PFSK-1 (cell line): ENCODE measurements at regions not wholly inside any gene's neighbourhood (a gene's known extent, or its start where the extent isn't known, plus 50 kb on each side); places are given as distances from the start of the nearest gene placed in this dataset.

Experiments used
- FOXP2 ChIP-seq: optimal IDR thresholded peaks from 2 replicates; pipeline ENCODE3; 2011; ENCODE audit warnings: borderline replicate concordance, control low read depth, inconsistent platforms; ENCODE audit not compliant: insufficient read depth; ENCODE audit errors: extremely low read length, extremely low read depth
- POLR2AphosphoS5 ChIP-seq: IDR thresholded peaks from 2 replicates; pipeline ENCODE4 v1.6.1; 2012; ENCODE audit warnings: low read depth, mild to moderate bottlenecking, control low read depth, low read length, moderate library complexity
- REST ChIP-seq, 2 experiments: IDR thresholded peaks; 2 replicates each; pipeline versions ENCODE4 v1.6.1 to v1.8.0; 2011 to 2012; ENCODE audit warnings: low read depth in 2 of 2, low read length in 2 of 2, control low read depth in 1 of 2, inconsistent platforms in 1 of 2, mild to moderate bottlenecking in 1 of 2, moderate library complexity in 1 of 2; ENCODE audit not compliant: insufficient read depth in 1 of 2
- SIN3A ChIP-seq: IDR thresholded peaks from 2 replicates; pipeline ENCODE4 v1.6.1; 2012; ENCODE audit warnings: mild to moderate bottlenecking, low read length, moderate library complexity, borderline replicate concordance; ENCODE audit not compliant: insufficient read depth
- TAF1 ChIP-seq: IDR thresholded peaks from 2 replicates; pipeline ENCODE4 v1.6.1; 2012; ENCODE audit warnings: low read length, control low read depth, borderline replicate concordance; ENCODE audit not compliant: insufficient read depth

- TF ChIP-seq REST (IDR thresholded peaks at IDR 0.05; ENCODE audit: insufficient read depth in 1 of 2, low read depth in 2 of 2, low read length in 2 of 2) (no peak), POLR2AphosphoS5 (no peak), FOXP2 (no peak), SIN3A (no peak), TAF1 (no peak)
Observed at GRCh38 chr5:158162026-158162425, 303.1 kb upstream of the CLINT1 start.

- TF ChIP-seq SIN3A (no peak), POLR2AphosphoS5 (no peak), FOXP2 (no peak), REST (IDR thresholded peaks at IDR 0.05; ENCODE audit: insufficient read depth in 1 of 2, low read depth in 2 of 2, low read length in 2 of 2) (no peak), TAF1 (no peak)
Observed at GRCh38 chr5:158159621-158160020, 300.7 kb upstream of the CLINT1 start.

- TF ChIP-seq TAF1 (no peak), POLR2AphosphoS5 (no peak), SIN3A (no peak), REST (IDR thresholded peaks at IDR 0.05; ENCODE audit: insufficient read depth in 1 of 2, low read depth in 2 of 2, low read length in 2 of 2) (no peak), FOXP2 (no peak)
Observed at GRCh38 chr5:158155811-158156505, 297.0 kb upstream of the CLINT1 start.

GRCh38 chr5:158155067-158155466 is 296.1 kb upstream of the CLINT1 start:
- TF ChIP-seq FOXP2 (no peak), REST (IDR thresholded peaks at IDR 0.05; ENCODE audit: insufficient read depth in 1 of 2, low read depth in 2 of 2, low read length in 2 of 2) (no peak), POLR2AphosphoS5 (no peak), SIN3A (no peak), TAF1 (no peak)
